Suppressor macrophage treated with lipopolysaccharide for 1 hour (primary cell): ENCODE measurements at regions not wholly inside any gene's neighbourhood (a gene's known extent, or its start where the extent isn't known, plus 50 kb on each side); places are given as distances from the start of the nearest gene placed in this dataset.

Experiments used
- DNase-seq, 3 donors: peaks; one replicate each; pipeline ENCODE4 v3.0.0-alpha.2; 2020 to 2022

DNA sequence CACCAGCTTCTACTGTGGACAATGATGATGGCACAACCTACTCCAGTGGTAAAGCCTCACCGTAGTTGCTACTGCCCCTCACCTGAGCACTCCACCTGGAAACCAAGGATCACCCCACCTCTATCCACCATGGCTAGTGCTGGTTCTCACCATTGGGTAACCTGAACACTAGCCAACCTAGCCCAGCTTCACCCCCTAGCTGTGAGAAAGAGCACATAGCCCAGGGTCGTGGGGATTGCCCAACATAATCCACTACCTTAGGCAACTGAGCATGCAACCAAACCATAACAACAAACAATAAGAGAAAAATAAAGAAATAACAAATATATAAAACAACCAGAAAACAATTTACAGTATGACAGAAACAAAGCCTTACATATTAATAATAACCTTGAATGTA lies 560.1 kb downstream of the DIAPH3 start:
- DNase-seq, result no peak

DNA sequence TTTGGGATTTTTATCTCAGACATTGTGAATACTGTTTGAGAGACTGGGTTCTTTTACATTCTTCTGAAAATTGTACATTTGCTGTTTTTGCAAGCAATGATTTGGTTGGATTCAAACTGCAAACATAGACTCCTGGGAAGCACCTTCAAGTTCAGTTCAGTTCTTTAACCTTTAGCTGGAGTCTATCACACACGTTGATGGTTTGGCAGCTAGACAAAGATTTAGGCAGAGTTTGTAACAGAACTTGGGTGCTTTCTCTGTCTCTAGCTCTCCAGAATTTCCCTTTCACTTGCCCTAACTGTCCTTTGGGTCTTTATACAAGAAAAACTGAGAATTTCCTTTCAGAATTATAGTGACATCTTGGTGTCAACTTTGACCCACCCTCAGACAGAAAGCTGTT lies 556.6 kb downstream of the DIAPH3 start:
- no peak for DNase-seq

DNA sequence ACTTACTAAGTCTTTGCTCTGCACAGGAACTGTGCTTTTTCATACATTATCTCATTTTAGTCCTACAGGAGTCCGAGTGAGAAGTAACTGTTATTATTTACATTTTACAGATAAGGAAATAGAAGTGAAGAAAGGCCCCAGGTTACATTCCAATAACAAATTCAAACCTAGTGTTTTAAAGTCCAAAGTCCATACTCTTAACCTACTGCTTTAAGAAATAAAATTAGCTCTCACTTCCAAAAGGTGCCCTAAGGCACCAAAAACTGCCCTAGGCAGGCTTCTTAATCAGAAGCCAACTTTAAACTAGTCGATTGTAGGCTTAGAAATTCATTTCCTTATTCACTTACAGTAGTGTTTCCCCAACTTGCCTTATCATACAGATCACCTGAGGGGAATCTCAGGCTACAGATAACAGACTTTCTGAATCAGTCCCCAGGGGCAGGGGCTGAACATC lies 555.9 kb downstream of the DIAPH3 start:
- no peak for DNase-seq

DNA sequence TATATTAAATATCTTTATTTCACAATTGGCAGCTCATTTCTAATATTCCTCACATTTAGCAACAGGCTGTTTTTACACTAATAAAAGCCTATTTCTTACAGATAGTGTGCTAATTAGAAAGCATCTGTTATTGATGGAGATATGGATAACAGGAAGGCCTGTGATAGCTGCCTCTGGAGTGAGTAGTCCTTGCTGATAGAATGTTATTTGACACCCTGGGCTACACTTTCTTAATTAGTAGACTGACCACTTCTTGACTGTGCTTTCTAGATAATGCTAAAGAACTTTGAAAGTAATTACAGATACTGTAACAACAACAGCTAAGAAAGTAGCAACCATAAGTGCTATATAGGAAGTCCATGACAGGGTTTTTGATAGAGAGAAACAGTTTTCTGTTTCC lies 554.3 kb downstream of the DIAPH3 start:
- no peak for DNase-seq
